SK-N-SH (cell line): ENCODE measurements at regions not wholly inside any gene's neighbourhood (a gene's known extent, or its start where the extent isn't known, plus 50 kb on each side); places are given as distances from the start of the nearest gene placed in this dataset.
A peak's percentile ranks its signal among the peaks of the same experiment; 100 is the strongest.

Source experiments
- CTCF ChIP-seq: fragments of 200-600 bp; sonication (generic); IDR thresholded peaks from 2 replicates; pipeline ENCODE4 v1.6.1; 2017; ENCODE audit warnings: antibody characterized with exemption, mild to moderate bottlenecking, moderate library complexity
- EZH2phosphoT487 ChIP-seq: fragments of 200-600 bp; sonication (generic); IDR thresholded peaks from 2 replicates; pipeline ENCODE4 v1.6.1; 2017; ENCODE audit warnings: low read depth, mixed run types, mild to moderate bottlenecking, antibody characterized with exemption, moderate library complexity, borderline replicate concordance
- FOSL2 ChIP-seq: IDR thresholded peaks from 2 replicates; pipeline ENCODE4 v1.4.0; 2012; ENCODE audit warnings: low read depth, mild to moderate bottlenecking, moderate library complexity, borderline replicate concordance
- FOXM1 ChIP-seq: IDR thresholded peaks from 2 replicates; pipeline ENCODE4 v1.4.0; 2012; ENCODE audit warnings: low read depth, mild to moderate bottlenecking
- IRF3 ChIP-seq: fragments of 150-350 bp; IDR thresholded peaks from 2 replicates; pipeline ENCODE4 v1.6.1; 2016; ENCODE audit warnings: mild to moderate bottlenecking, low read depth, low read length
- JUND ChIP-seq: IDR thresholded peaks from 2 replicates; pipeline ENCODE4 v1.4.0; 2012
- POLR2AphosphoS5 ChIP-seq: IDR thresholded peaks from 2 replicates; pipeline ENCODE4 v1.6.1; 2012; ENCODE audit warnings: low read depth, low read length
- REST ChIP-seq: IDR thresholded peaks from 2 replicates; pipeline ENCODE4 v1.6.1; 2012; ENCODE audit warnings: mild to moderate bottlenecking, low read depth, low read length, moderate library complexity
- RFX5 ChIP-seq: IDR thresholded peaks from 2 replicates; pipeline ENCODE4 v1.6.1; 2012; ENCODE audit warnings: mild to moderate bottlenecking, improper control_type of control experiment, low read length
- TAF1 ChIP-seq: IDR thresholded peaks from 2 replicates; pipeline ENCODE4 v1.6.1; 2012; ENCODE audit warnings: low read depth, mild to moderate bottlenecking, low read length, moderate library complexity, borderline replicate concordance
- TCF12 ChIP-seq: IDR thresholded peaks from 2 replicates; pipeline ENCODE4 v1.4.0; 2012
- USF1 ChIP-seq: IDR thresholded peaks from 2 replicates; pipeline ENCODE4 v1.4.0; 2012; ENCODE audit warnings: low read depth, borderline replicate concordance
- TF ChIP-seq, protein P1 (sequence below): fragments of 150-350 bp; IDR thresholded peaks from 2 replicates; pipeline ENCODE4 v1.6.1; 2017; ENCODE audit warnings: antibody characterized with exemption, low read length, low read depth, borderline replicate concordance
- TF ChIP-seq, protein P2 (sequence below): IDR thresholded peaks from 2 replicates; pipeline ENCODE4 v1.4.0; 2012; ENCODE audit warnings: low read depth

- TF ChIP-seq CTCF (peak; percentile 78), JUND (no peak), TCF12 (no peak), TAF1 (no peak), RFX5 (no peak), EZH2phosphoT487 (no peak), POLR2AphosphoS5 (no peak), IRF3 (no peak), REST (no peak), FOSL2 (no peak), FOXM1 (no peak), USF1 (no peak)
- TF ChIP-seq, protein P1, sequence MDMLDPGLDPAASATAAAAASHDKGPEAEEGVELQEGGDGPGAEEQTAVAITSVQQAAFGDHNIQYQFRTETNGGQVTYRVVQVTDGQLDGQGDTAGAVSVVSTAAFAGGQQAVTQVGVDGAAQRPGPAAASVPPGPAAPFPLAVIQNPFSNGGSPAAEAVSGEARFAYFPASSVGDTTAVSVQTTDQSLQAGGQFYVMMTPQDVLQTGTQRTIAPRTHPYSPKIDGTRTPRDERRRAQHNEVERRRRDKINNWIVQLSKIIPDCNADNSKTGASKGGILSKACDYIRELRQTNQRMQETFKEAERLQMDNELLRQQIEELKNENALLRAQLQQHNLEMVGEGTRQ = no peak
- TF ChIP-seq, protein P2, sequence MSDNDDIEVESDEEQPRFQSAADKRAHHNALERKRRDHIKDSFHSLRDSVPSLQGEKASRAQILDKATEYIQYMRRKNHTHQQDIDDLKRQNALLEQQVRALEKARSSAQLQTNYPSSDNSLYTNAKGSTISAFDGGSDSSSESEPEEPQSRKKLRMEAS = no peak
Measured at GRCh38 chrX:43557792-43558191, 98.3 kb upstream of the MAOA start.
